ENCODE measurements at regions not wholly inside any gene's neighbourhood (a gene's known extent, or its start where the extent isn't known, plus 50 kb on each side); places are given as distances from the start of the nearest gene placed in this dataset.

- Histone ChIP-seq H3K27me3 (no peaks in the 10 kb centered on the region), H3K4me3 (no peak overlapping the region), H3K36me3 (no peaks in the 10 kb centered on the region), H3K4me1 (peaks cover 0 to 12% (median 0%) of the 10 kb centered on the region in 4 donors), H3K27ac (no peak overlapping the region), H3K9me3 (no peaks in the 10 kb centered on the region)
- peak; percentile 17 to 23 for TF ChIP-seq CTCF (IDR thresholded peaks at IDR 0.05)
- DNase-seq, result no peak
- intact Hi-C loops (cut with DNase I; ENCODE audit: low total_unique reads), result no loop called here
Measured at GRCh38 chr11:87878373-87878825, 296.8 kb downstream of the RAB38 start.

DNA sequence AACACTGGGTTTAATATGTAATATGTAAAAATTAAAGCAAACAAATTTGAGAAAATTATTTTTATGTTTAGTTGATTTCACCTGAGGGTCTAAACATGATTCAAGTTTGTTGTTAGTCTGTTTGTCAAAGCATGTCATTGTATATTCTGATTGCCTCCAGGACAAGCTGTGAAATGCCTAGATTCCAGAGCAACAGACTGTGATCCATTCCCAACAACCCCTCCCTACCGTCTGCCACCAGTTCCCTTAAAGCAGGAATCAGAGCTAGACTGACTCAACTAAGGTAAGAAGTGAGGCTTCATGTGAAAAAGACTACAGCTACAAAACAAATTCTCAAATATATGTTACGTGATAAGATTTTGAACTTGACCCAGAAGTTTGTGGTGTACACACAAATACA is 304.2 kb downstream of the RAB38 start:
- Histone ChIP-seq H3K36me3 (no peaks in the 10 kb centered on the region), H3K27me3 (no peaks in the 10 kb centered on the region), H3K27ac (no peak overlapping the region), H3K4me1 (no peaks in the 10 kb centered on the region), H3K4me3 (no peak overlapping the region), H3K9me3 (no peaks in the 10 kb centered on the region)
- DNase-seq, result no peak
- intact Hi-C loops (cut with DNase I; ENCODE audit: low total_unique reads), result no loop called here
- TF ChIP-seq CTCF (IDR thresholded peaks at IDR 0.05), result no peak

DNA sequence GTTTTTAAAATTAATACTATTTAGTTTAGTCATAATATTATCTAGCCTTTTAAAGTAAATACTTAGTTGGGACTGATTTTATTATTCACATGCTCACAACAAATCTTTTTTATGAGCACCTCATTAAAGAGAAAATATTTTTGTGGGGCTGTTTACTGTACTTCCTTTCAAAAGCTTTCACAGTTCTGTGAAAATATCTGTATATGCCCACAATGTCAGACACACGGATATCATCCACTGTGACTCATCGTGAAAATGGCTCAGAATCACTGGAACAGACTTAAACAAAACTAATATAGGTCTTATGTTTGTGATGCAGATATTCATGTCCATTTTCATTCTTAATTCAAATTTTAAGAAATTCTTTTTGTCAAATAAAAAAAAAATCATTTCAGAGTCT is 305.2 kb downstream of the RAB38 start:
- no peak for TF ChIP-seq CTCF (IDR thresholded peaks at IDR 0.05)

DNA sequence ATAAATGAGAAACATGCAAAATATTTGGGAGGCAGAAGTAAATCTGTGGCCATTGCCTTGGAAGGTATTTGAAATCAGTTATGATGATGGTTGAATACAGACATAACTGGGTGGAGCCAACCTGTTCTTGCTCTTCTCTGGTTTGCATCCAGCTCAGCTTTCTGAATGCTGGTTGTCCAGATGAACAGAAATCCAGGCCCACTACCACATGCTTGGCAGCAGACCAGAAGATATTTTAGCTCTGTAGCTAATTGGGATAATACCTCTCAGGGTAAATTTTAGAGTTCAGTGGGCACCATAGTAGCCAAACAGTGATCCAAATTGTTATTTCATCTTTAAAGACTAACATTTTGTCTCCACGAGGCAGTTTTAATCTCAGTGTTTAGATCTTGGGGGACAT is 308.3 kb downstream of the RAB38 start:
- no peak for TF ChIP-seq CTCF (IDR thresholded peaks at IDR 0.05)
- Histone ChIP-seq H3K27ac (no peak overlapping the region), H3K27me3 (no peaks in the 10 kb centered on the region), H3K9me3 (no peaks in the 10 kb centered on the region), H3K36me3 (no peaks in the 10 kb centered on the region), H3K4me3 (no peak overlapping the region), H3K4me1 (no peaks in the 10 kb centered on the region)
- intact Hi-C loops (cut with DNase I; ENCODE audit: low total_unique reads), result no loop called here
- DNase-seq, result no peak

More for the DNA sequence above, 305.2 kb downstream of the RAB38 start:
- H3K4me1 ChIP-seq, result no peaks in the 10 kb centered on the region
- intact Hi-C loops (cut with DNase I; ENCODE audit: low total_unique reads), result no loop called here
- no peaks in the 10 kb centered on the region for H3K36me3 ChIP-seq
- H3K27ac ChIP-seq, result no peak overlapping the region
- H3K9me3 ChIP-seq, result no peaks in the 10 kb centered on the region
- no peaks in the 10 kb centered on the region for H3K27me3 ChIP-seq
- H3K4me3 ChIP-seq, result no peak overlapping the region
- DNase-seq, result no peak

GRCh38 chr11:87861030-87861429 is 314.2 kb downstream of the RAB38 start:
- intact Hi-C loops (cut with DNase I; ENCODE audit: low total_unique reads), result no loop called here
- no peak for TF ChIP-seq CTCF (IDR thresholded peaks at IDR 0.05)
- Histone ChIP-seq H3K27me3 (no peaks in the 10 kb centered on the region), H3K36me3 (no peaks in the 10 kb centered on the region), H3K9me3 (no peaks in the 10 kb centered on the region), H3K4me3 (no peak overlapping the region), H3K27ac (no peak overlapping the region), H3K4me1 (peaks cover 0 to 9% (median 2%) of the 10 kb centered on the region in 4 donors)
- no peak for DNase-seq

GRCh38 chr11:87859636-87860035 is 315.6 kb downstream of the RAB38 start:
- Histone ChIP-seq H3K36me3 (no peaks in the 10 kb centered on the region), H3K27ac (no peak overlapping the region), H3K9me3 (no peaks in the 10 kb centered on the region), H3K4me3 (no peak overlapping the region), H3K27me3 (no peaks in the 10 kb centered on the region), H3K4me1 (peaks cover 0 to 9% (median 2%) of the 10 kb centered on the region in 4 donors)
- no peak for DNase-seq
- TF ChIP-seq CTCF (IDR thresholded peaks at IDR 0.05), result no peak
- intact Hi-C loops (cut with DNase I; ENCODE audit: low total_unique reads), result no loop called here

All from tibial artery (tissue), 4 donors.